SU-DHL-6 (cell line): ENCODE measurements at regions not wholly inside any gene's neighbourhood (a gene's known extent, or its start where the extent isn't known, plus 50 kb on each side); places are given as distances from the start of the nearest gene placed in this dataset.

Experiments used
- H2AFZ ChIP-seq: fragments of 200-600 bp; sonication (generic); 2 replicates; pipeline ENCODE4 v1.6.1; 2014; ENCODE audit warnings: low read depth, mild to moderate bottlenecking, moderate library complexity, mixed read lengths, antibody characterized with exemption, low read length; ENCODE audit not compliant: severe bottlenecking
- H3F3A ChIP-seq: fragments of 200-600 bp; shearing (Covaris generic); 2 replicates; pipeline ENCODE4 v1.6.0; 2016; ENCODE audit warnings: antibody characterized with exemption, mild to moderate bottlenecking; ENCODE audit not compliant: insufficient read depth
- H3K27ac ChIP-seq: fragments of 200-600 bp; sonication (generic); 2 replicates; pipeline ENCODE4 v1.5.1; 2016; ENCODE audit warnings: low read depth, mild to moderate bottlenecking, low read length, moderate library complexity, mixed read lengths
- H3K27me3 ChIP-seq: fragments of 200-600 bp; sonication (generic), shearing (Covaris generic); 2 replicates; pipeline ENCODE4 v1.6.0; 2014; ENCODE audit warnings: mild to moderate bottlenecking, low read length
- H3K36me3 ChIP-seq: fragments of 200-600 bp; sonication (generic); 2 replicates; pipeline ENCODE4 v1.6.1; 2014; ENCODE audit warnings: mild to moderate bottlenecking, low read length, mixed read lengths
- H3K4me2 ChIP-seq: fragments of 300-600, 200-600 bp; shearing (Covaris generic), sonication (generic); 2 replicates; pipeline ENCODE4 v1.6.0; 2014; ENCODE audit warnings: low read length, low read depth, mild to moderate bottlenecking; ENCODE audit not compliant: poor library complexity, severe bottlenecking
- H3K4me3 ChIP-seq: fragments of 200-600 bp; sonication (generic); 2 replicates; pipeline ENCODE4 v1.5.1; 2014; ENCODE audit warnings: antibody characterized with exemption, low read length, mild to moderate bottlenecking, mixed read lengths; ENCODE audit not compliant: insufficient read depth, poor library complexity, severe bottlenecking
- H3K79me2 ChIP-seq: fragments of 200-600 bp; sonication (generic); 2 replicates; pipeline ENCODE4 v1.6.1; 2014; ENCODE audit warnings: mild to moderate bottlenecking, low read length, moderate library complexity; ENCODE audit not compliant: insufficient read depth
- H3K9ac ChIP-seq: fragments of 200-600 bp; sonication (generic); 2 replicates; pipeline ENCODE4 v1.7.0; 2014; ENCODE audit warnings: mild to moderate bottlenecking, low read length
- H3K9me2 ChIP-seq: fragments of 200-600 bp; sonication (generic); replicated peaks from 2 replicates; pipeline ENCODE4 v1.6.1; 2014; ENCODE audit warnings: low read length; ENCODE audit not compliant: insufficient read depth
- H3K9me3 ChIP-seq: fragments of 200-600 bp; sonication (generic); 2 replicates; pipeline ENCODE4 v1.6.1; 2014; ENCODE audit warnings: low read length, mixed read lengths; ENCODE audit not compliant: insufficient read depth
- H4K20me1 ChIP-seq: fragments of 200-600 bp; sonication (generic); 2 replicates; pipeline ENCODE4 v1.6.1; 2014; ENCODE audit warnings: low read depth, mild to moderate bottlenecking, antibody characterized with exemption, low read length, moderate library complexity, mixed read lengths
- CTCF ChIP-seq: fragments of 200-600 bp; sonication (generic); IDR thresholded peaks from one replicate; pipeline ENCODE4 v1.5.1; 2017; ENCODE audit warnings: antibody characterized with exemption, mild to moderate bottlenecking, low read length, moderate library complexity; ENCODE audit not compliant: insufficient read depth, poor library complexity, severe bottlenecking
- EZH2phosphoT487 ChIP-seq: fragments of 200-600 bp; sonication (generic), shearing (Covaris generic); conservative IDR thresholded peaks from 2 replicates; pipeline ENCODE4 v1.6.1; 2018; ENCODE audit warnings: mild to moderate bottlenecking, antibody characterized with exemption, low read length, moderate library complexity, mixed read lengths

GRCh38 chr18:10226971-10227370 lies 227.5 kb upstream of the APCDD1 start:
- H3K9me3 ChIP-seq: no peaks in the 10 kb centered on the region
- H3K27ac ChIP-seq: no peak overlapping the region
- no peak overlapping the region for H3K4me2 ChIP-seq
- H3K27me3 ChIP-seq: no peaks in the 10 kb centered on the region
- TF ChIP-seq EZH2phosphoT487 (no peak), CTCF (no peak)
- H3K36me3 ChIP-seq: no peaks in the 10 kb centered on the region
- H3F3A ChIP-seq: no peaks in the 10 kb centered on the region
- H3K4me3 ChIP-seq: no peak overlapping the region
- H3K9ac ChIP-seq: no peak overlapping the region
- no peaks in the 10 kb centered on the region for H4K20me1 ChIP-seq
- no peak overlapping the region for H2AFZ ChIP-seq
- no peaks in the 10 kb centered on the region for H3K79me2 ChIP-seq
- no peaks in the 10 kb centered on the region for H3K9me2 ChIP-seq

- H2AFZ ChIP-seq: no peak overlapping the region
- H3K79me2 ChIP-seq: no peaks in the 10 kb centered on the region
- no peaks in the 10 kb centered on the region; the same call in 1 of the 2 replicates for H3K9me3 ChIP-seq
- no peaks in the 10 kb centered on the region for H3K9me2 ChIP-seq
- no peaks in the 10 kb centered on the region for H3F3A ChIP-seq
- H4K20me1 ChIP-seq: no peaks in the 10 kb centered on the region
- no peak overlapping the region for H3K4me2 ChIP-seq
- H3K9ac ChIP-seq: no peak overlapping the region
- no peak overlapping the region for H3K4me3 ChIP-seq
- no peaks in the 10 kb centered on the region for H3K36me3 ChIP-seq
- no peak for TF ChIP-seq CTCF
- no peak for TF ChIP-seq EZH2phosphoT487
- H3K27ac ChIP-seq: no peak overlapping the region
- no peaks in the 10 kb centered on the region for H3K27me3 ChIP-seq
Observed at GRCh38 chr18:10228326-10228725, 226.1 kb upstream of the APCDD1 start.

GRCh38 chr18:10229458-10229857 lies 225.0 kb upstream of the APCDD1 start:
- TF ChIP-seq EZH2phosphoT487: no peak
- no peak for TF ChIP-seq CTCF
- H3K79me2 ChIP-seq: no peaks in the 10 kb centered on the region
- H3K4me3 ChIP-seq: no peak overlapping the region
- H3K36me3 ChIP-seq: no peaks in the 10 kb centered on the region
- H3K4me2 ChIP-seq: no peak overlapping the region
- H3K9me3 ChIP-seq: no peaks in the 10 kb centered on the region; the same call in 1 of the 2 replicates
- no peaks in the 10 kb centered on the region for H4K20me1 ChIP-seq
- no peak overlapping the region for H3K9ac ChIP-seq
- no peak overlapping the region for H2AFZ ChIP-seq
- no peaks in the 10 kb centered on the region for H3F3A ChIP-seq
- no peaks in the 10 kb centered on the region for H3K27me3 ChIP-seq
- H3K27ac ChIP-seq: no peak overlapping the region
- H3K9me2 ChIP-seq: no peaks in the 10 kb centered on the region
